Right atrium auricular region (tissue), 2 donors: ENCODE measurements at regions not wholly inside any gene's neighbourhood (a gene's known extent, or its start where the extent isn't known, plus 50 kb on each side); places are given as distances from the start of the nearest gene placed in this dataset.

Experiments used
- DNase-seq: peaks from one replicate; pipeline ENCODE4 v3.0.0-alpha.2; 2019; ENCODE audit warnings: low spot score
- H3K27ac ChIP-seq, 2 donors: fragments of 200-600 bp; sonication (generic); 1 replicate in 1 of 2; 2 replicates in 1 of 2; pipeline ENCODE4 v1.5.1; 2016 to 2019
- H3K27me3 ChIP-seq, 2 donors: fragments of 200-600 bp; sonication (generic); one replicate each; pipeline versions ENCODE4 v1.5.1 to v1.6.0; 2017 to 2019
- H3K36me3 ChIP-seq: fragments of 200-600 bp; sonication (generic); one replicate; pipeline ENCODE4 v1.5.1; 2016
- H3K4me1 ChIP-seq, 2 donors: fragments of 200-600 bp; sonication (generic); one replicate each; pipeline versions ENCODE4 v1.5.1 to v1.6.0; 2017 to 2019
- H3K4me3 ChIP-seq, 2 donors: fragments of 200-600 bp; sonication (generic); 1 replicate in 1 of 2; 2 replicates in 1 of 2; pipeline ENCODE4 v1.5.1; 2017 to 2019; ENCODE audit warnings: mild to moderate bottlenecking in 1 of 2, moderate library complexity in 1 of 2
- H3K9me3 ChIP-seq, 2 donors: fragments of 200-600 bp; sonication (generic); one replicate each; pipeline ENCODE4 v1.5.1; 2019
- TF ChIP-seq, protein P1 (sequence below), 2 donors: fragments of 200-600 bp; sonication (generic); IDR thresholded peaks; one replicate each; pipeline ENCODE4 v1.5.1; 2019; ENCODE audit warnings: antibody characterized with exemption in 2 of 2

DNA sequence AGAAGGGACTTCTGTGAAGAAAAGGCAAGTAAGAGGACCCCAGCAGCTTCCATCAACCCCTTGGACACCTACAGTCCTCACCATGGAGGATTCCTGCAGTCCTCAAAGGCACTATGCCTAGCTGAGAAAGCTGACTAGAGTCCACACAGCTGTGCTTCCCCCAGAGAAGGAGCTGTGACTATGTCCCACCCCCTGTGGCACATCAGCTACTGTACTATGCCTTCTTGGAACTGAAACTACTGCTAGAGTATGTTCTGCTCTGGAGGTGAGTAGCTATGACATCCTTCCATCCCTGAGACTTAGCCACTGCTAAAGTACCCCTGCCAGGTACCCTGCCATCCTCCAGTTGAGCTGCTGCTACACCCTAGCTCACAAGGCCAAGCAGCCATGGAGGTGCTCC, 690.2 kb upstream of the CHAC2 start:
- no peak for DNase-seq
- Histone ChIP-seq H3K9me3 (peaks cover 0 to 9% of the 10 kb centered on the region in 2 donors), H3K4me3 (no peak overlapping the region), H3K4me1 (no peaks in the 10 kb centered on the region), H3K36me3 (no peaks in the 10 kb centered on the region), H3K27ac (no peak overlapping the region), H3K27me3 (no peaks in the 10 kb centered on the region)
- TF ChIP-seq, protein P1, sequence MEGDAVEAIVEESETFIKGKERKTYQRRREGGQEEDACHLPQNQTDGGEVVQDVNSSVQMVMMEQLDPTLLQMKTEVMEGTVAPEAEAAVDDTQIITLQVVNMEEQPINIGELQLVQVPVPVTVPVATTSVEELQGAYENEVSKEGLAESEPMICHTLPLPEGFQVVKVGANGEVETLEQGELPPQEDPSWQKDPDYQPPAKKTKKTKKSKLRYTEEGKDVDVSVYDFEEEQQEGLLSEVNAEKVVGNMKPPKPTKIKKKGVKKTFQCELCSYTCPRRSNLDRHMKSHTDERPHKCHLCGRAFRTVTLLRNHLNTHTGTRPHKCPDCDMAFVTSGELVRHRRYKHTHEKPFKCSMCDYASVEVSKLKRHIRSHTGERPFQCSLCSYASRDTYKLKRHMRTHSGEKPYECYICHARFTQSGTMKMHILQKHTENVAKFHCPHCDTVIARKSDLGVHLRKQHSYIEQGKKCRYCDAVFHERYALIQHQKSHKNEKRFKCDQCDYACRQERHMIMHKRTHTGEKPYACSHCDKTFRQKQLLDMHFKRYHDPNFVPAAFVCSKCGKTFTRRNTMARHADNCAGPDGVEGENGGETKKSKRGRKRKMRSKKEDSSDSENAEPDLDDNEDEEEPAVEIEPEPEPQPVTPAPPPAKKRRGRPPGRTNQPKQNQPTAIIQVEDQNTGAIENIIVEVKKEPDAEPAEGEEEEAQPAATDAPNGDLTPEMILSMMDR (IDR thresholded peaks at IDR 0.05) = no peak

- Histone ChIP-seq H3K27me3 (no peaks in the 10 kb centered on the region), H3K36me3 (no peaks in the 10 kb centered on the region), H3K9me3 (no peaks in the 10 kb centered on the region), H3K27ac (no peak overlapping the region), H3K4me1 (no peaks in the 10 kb centered on the region), H3K4me3 (no peak overlapping the region)
- TF ChIP-seq, protein P1 (IDR thresholded peaks at IDR 0.05) = no peak
- DNase-seq = no peak
These were observed 691.8 kb upstream of the CHAC2 start for GRCh38 chr2:53075760-53076159.

- no peak for DNase-seq
These were observed 700.1 kb upstream of the CHAC2 start for GRCh38 chr2:53067533-53067932.

GRCh38 chr2:53067056-53067455, 700.5 kb upstream of the CHAC2 start:
- no peak overlapping the region for H3K27ac ChIP-seq
- TF ChIP-seq, protein P1 (IDR thresholded peaks at IDR 0.05) = no peak
- H3K4me1 ChIP-seq = no peaks in the 10 kb centered on the region
- DNase-seq = no peak
- no peaks in the 10 kb centered on the region for H3K9me3 ChIP-seq
- H3K27me3 ChIP-seq = no peaks in the 10 kb centered on the region
- H3K36me3 ChIP-seq = no peaks in the 10 kb centered on the region
- no peak overlapping the region for H3K4me3 ChIP-seq

More at GRCh38 chr2:53067533-53067932, 700.1 kb upstream of the CHAC2 start:
- Histone ChIP-seq H3K9me3 (no peaks in the 10 kb centered on the region), H3K4me1 (no peaks in the 10 kb centered on the region), H3K27ac (no peak overlapping the region), H3K36me3 (no peaks in the 10 kb centered on the region), H3K27me3 (no peaks in the 10 kb centered on the region), H3K4me3 (no peak overlapping the region)
- TF ChIP-seq, protein P1 (IDR thresholded peaks at IDR 0.05) = no peak

GRCh38 chr2:53064154-53064553, 703.5 kb upstream of the CHAC2 start:
- no peaks in the 10 kb centered on the region for H3K36me3 ChIP-seq
- no peaks in the 10 kb centered on the region for H3K9me3 ChIP-seq
- TF ChIP-seq, protein P1 (IDR thresholded peaks at IDR 0.05) = no peak
- no peak overlapping the region for H3K27ac ChIP-seq
- no peaks in the 10 kb centered on the region for H3K4me1 ChIP-seq
- no peak overlapping the region for H3K4me3 ChIP-seq
- H3K27me3 ChIP-seq = no peaks in the 10 kb centered on the region
- DNase-seq = no peak

GRCh38 chr2:53058526-53058925, 709.1 kb upstream of the CHAC2 start:
- H3K9me3 ChIP-seq = no peaks in the 10 kb centered on the region
- H3K4me3 ChIP-seq = no peak overlapping the region
- TF ChIP-seq, protein P1 (IDR thresholded peaks at IDR 0.05) = no peak
- no peaks in the 10 kb centered on the region for H3K27me3 ChIP-seq
- H3K36me3 ChIP-seq = no peaks in the 10 kb centered on the region
- no peak for DNase-seq
- H3K27ac ChIP-seq = no peak overlapping the region
- H3K4me1 ChIP-seq = no peaks in the 10 kb centered on the region
